H1 (cell line): ENCODE measurements at regions not wholly inside any gene's neighbourhood (a gene's known extent, or its start where the extent isn't known, plus 50 kb on each side); places are given as distances from the start of the nearest gene placed in this dataset.

Experiments used
- BCL11A ChIP-seq, 2 experiments: IDR thresholded peaks; one replicate each; pipeline ENCODE4 v1.6.1; 2011; ENCODE audit warnings: low read depth in 2 of 2, low read length in 2 of 2, mild to moderate bottlenecking in 2 of 2
- CTCF ChIP-seq, 3 experiments: IDR thresholded peaks; 1 replicate in 2 of 3; 2 replicates in 1 of 3; pipeline versions ENCODE4 v1.5.1 to v1.6.1; 2011; ENCODE audit warnings: low read length in 3 of 3, mild to moderate bottlenecking in 3 of 3, inconsistent platforms in 2 of 3, low read depth in 1 of 3, moderate library complexity in 1 of 3; ENCODE audit not compliant: insufficient read depth in 1 of 3; ENCODE audit errors: control extremely low read depth in 1 of 3
- TF ChIP-seq, protein P1 (sequence below): IDR thresholded peaks from 2 replicates; pipeline ENCODE4 v1.6.1; 2012; ENCODE audit warnings: inconsistent platforms

- TF ChIP-seq BCL11A (IDR thresholded peaks at IDR 0.05; ENCODE audit: low read depth in 2 of 2, low read length in 2 of 2) (no peak), CTCF (IDR thresholded peaks at IDR 0.05; ENCODE audit: control extremely low read depth in 1 of 3, insufficient read depth in 1 of 3, low read depth in 1 of 3, low read length in 3 of 3) (no peak)
- TF ChIP-seq, protein P1, sequence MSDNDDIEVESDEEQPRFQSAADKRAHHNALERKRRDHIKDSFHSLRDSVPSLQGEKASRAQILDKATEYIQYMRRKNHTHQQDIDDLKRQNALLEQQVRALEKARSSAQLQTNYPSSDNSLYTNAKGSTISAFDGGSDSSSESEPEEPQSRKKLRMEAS, result no peak
These were observed 434.5 kb upstream of the KLHL29 start for GRCh38 chr2:22950431-22950830.
